IMR-90 (cell line): ENCODE measurements at regions not wholly inside any gene's neighbourhood (a gene's known extent, or its start where the extent isn't known, plus 50 kb on each side); places are given as distances from the start of the nearest gene placed in this dataset.

Experiments
- ATAC-seq: fragments of 200-7000 bp; cut with Tn5 transposase; 2 replicates; pipeline ENCODE4 v1.9.1; 2020; ENCODE audit warnings: low read depth, mild to moderate bottlenecking, moderate library complexity
- BruUV-seq: library from RNA; stranded (reverse); fragments of 400-500 nt; replicated peaks from 2 replicates; lab custom pipeline; 2021; lab: Mats Ljungman, UMichigan
- CTCF ChIA-PET: fragments of 300-600 bp; formaldehyde crosslinking; extraction: SDS; loops from one replicate; lab custom pipeline; 2021; ENCODE audit warnings: antibody characterized with exemption; lab: Yijun Ruan, JAX
- POLR2A ChIA-PET: fragments of 300-600 bp; sonication (Branson Sonifier 250); formaldehyde crosslinking; loops from one replicate; lab custom pipeline; 2022; ENCODE audit warnings: antibody characterized with exemption; ENCODE audit not compliant: unreplicated experiment; lab: Charles Lee
- DNase-seq: peaks from one replicate; pipeline ENCODE4 v3.0.0; 2013
- H2AFZ ChIP-seq: replicated peaks from 2 replicates; pipeline ENCODE3; 2013; ENCODE audit warnings: low read length, mild to moderate bottlenecking; ENCODE audit not compliant: poor library complexity
- H2AK5ac ChIP-seq: 2 replicates; pipeline ENCODE4 v1.6.1; 2013; ENCODE audit warnings: low read depth, low read length, inconsistent platforms
- H2AK9ac ChIP-seq: replicated peaks from 2 replicates; pipeline ENCODE3; 2013; ENCODE audit warnings: mild to moderate bottlenecking, low read depth, low read length, moderate library complexity; ENCODE audit not compliant: poor library complexity
- H2BK120ac ChIP-seq: 2 replicates; pipeline ENCODE4 v1.6.1; 2013; ENCODE audit warnings: low read depth, low read length, inconsistent platforms
- H2BK15ac ChIP-seq: 3 replicates; pipeline ENCODE4 v1.6.1; 2013; ENCODE audit warnings: low read depth, low read length, inconsistent platforms
- H2BK20ac ChIP-seq: 2 replicates; pipeline ENCODE4 v1.6.1; 2013; ENCODE audit warnings: low read depth, mild to moderate bottlenecking, inconsistent platforms, low read length, moderate library complexity
- H2BK5ac ChIP-seq: 2 replicates; pipeline ENCODE4 v1.6.1; 2013; ENCODE audit warnings: mild to moderate bottlenecking, low read depth, low read length, inconsistent platforms; ENCODE audit not compliant: poor library complexity, severe bottlenecking
- H3K14ac ChIP-seq: replicated peaks from 2 replicates; pipeline ENCODE4 v1.6.1; 2013; ENCODE audit warnings: low read depth, low read length, inconsistent platforms
- H3K18ac ChIP-seq: 2 replicates; pipeline ENCODE4 v1.6.1; 2013; ENCODE audit warnings: low read depth, low read length, control low read depth
- H3K23ac ChIP-seq: 2 replicates; pipeline ENCODE4 v1.6.1; 2013; ENCODE audit warnings: low read depth, low read length, inconsistent platforms
- H3K27ac ChIP-seq: 2 replicates; pipeline ENCODE4 v1.5.1; 2013; ENCODE audit warnings: mild to moderate bottlenecking, control low read depth, low read length; ENCODE audit not compliant: insufficient read depth
- H3K27me3 ChIP-seq: 2 replicates; pipeline ENCODE4 v1.6.1; 2013; ENCODE audit warnings: low read length; ENCODE audit not compliant: control insufficient read depth, insufficient read depth
- H3K36me3 ChIP-seq: 2 replicates; pipeline ENCODE4 v1.6.1; 2013; ENCODE audit warnings: low read length, mixed read lengths; ENCODE audit not compliant: control insufficient read depth, insufficient read depth
- H3K4ac ChIP-seq: 2 replicates; pipeline ENCODE4 v1.6.1; 2013; ENCODE audit warnings: low read depth, low read length, inconsistent platforms
- H3K4me1 ChIP-seq: 2 replicates; pipeline ENCODE4 v1.6.1; 2013; ENCODE audit warnings: low read length, mixed read lengths; ENCODE audit not compliant: control insufficient read depth, insufficient read depth
- H3K4me2 ChIP-seq: 2 replicates; pipeline ENCODE4 v1.6.1; 2013; ENCODE audit warnings: low read depth, mild to moderate bottlenecking, control low read depth, low read length, moderate library complexity
- H3K4me3 ChIP-seq: 2 replicates; pipeline ENCODE4 v1.5.1; 2013; ENCODE audit warnings: low read depth, mild to moderate bottlenecking, control low read depth, low read length, moderate library complexity; ENCODE audit not compliant: insufficient read depth
- H3K56ac ChIP-seq: 2 replicates; pipeline ENCODE4 v1.6.1; 2013; ENCODE audit warnings: low read length, inconsistent platforms; ENCODE audit not compliant: insufficient read depth; ENCODE audit errors: extremely low read depth
- H3K79me1 ChIP-seq, 2 experiments: 2 replicates each; pipeline ENCODE4 v1.6.1; 2013; ENCODE audit warnings: low read length in 2 of 2, inconsistent platforms in 1 of 2, low read depth in 1 of 2
- H3K9ac ChIP-seq: 2 replicates; pipeline ENCODE4 v1.6.1; 2013; ENCODE audit warnings: low read depth, low read length, control low read depth
- H3K9me1 ChIP-seq: 2 replicates; pipeline ENCODE4 v1.6.1; 2013; ENCODE audit warnings: low read length, inconsistent platforms; ENCODE audit not compliant: insufficient read depth
- H3K9me3 ChIP-seq: 2 replicates; pipeline ENCODE4 v1.6.1; 2013; ENCODE audit warnings: low read length; ENCODE audit not compliant: control insufficient read depth, insufficient read depth
- H4K20me1 ChIP-seq: 2 replicates; pipeline ENCODE4 v1.6.1; 2013; ENCODE audit warnings: low read length, inconsistent platforms; ENCODE audit not compliant: insufficient read depth
- H4K5ac ChIP-seq: 2 replicates; pipeline ENCODE4 v1.6.1; 2013; ENCODE audit warnings: mild to moderate bottlenecking, low read depth, low read length, control low read depth
- H4K8ac ChIP-seq, 2 experiments: 2 replicates each; pipeline ENCODE4 v1.6.1; 2013; ENCODE audit warnings: low read depth in 2 of 2, low read length in 2 of 2, control low read depth in 1 of 2, inconsistent platforms in 1 of 2
- H4K91ac ChIP-seq: 2 replicates; pipeline ENCODE4 v1.6.1; 2013; ENCODE audit warnings: low read depth, low read length, inconsistent platforms; ENCODE audit not compliant: insufficient read depth
- BHLHE40 ChIP-seq: fragments of 150-350 bp; IDR thresholded peaks from 2 replicates; pipeline ENCODE4 v1.6.1; 2016; ENCODE audit warnings: mild to moderate bottlenecking, low read depth, low read length
- CEBPB ChIP-seq: IDR thresholded peaks from 2 replicates; pipeline ENCODE4 v1.6.1; 2012; ENCODE audit warnings: low read depth, low read length, improper control_type of control experiment
- CHD1 ChIP-seq: IDR thresholded peaks from 2 replicates; pipeline ENCODE4 v1.6.1; 2012; ENCODE audit warnings: low read depth, low read length, improper control_type of control experiment
- CTCF ChIP-seq: conservative IDR thresholded peaks from 2 replicates; pipeline ENCODE4 v1.5.1; 2012; ENCODE audit warnings: mild to moderate bottlenecking, low read depth, low read length, improper control_type of control experiment
- ELK1 ChIP-seq: fragments of 150-350 bp; IDR thresholded peaks from 2 replicates; pipeline ENCODE4 v1.6.1; 2016; ENCODE audit warnings: low read depth, mild to moderate bottlenecking, low read length, moderate library complexity, borderline replicate concordance
- FOS ChIP-seq: fragments of 150-350 bp; IDR thresholded peaks from 2 replicates; pipeline ENCODE4 v1.6.1; 2016; ENCODE audit warnings: low read depth, low read length
- MAFK ChIP-seq: IDR thresholded peaks from 2 replicates; pipeline ENCODE4 v1.6.1; 2012; ENCODE audit warnings: low read depth, low read length, improper control_type of control experiment
- MAZ ChIP-seq: IDR thresholded peaks from 2 replicates; pipeline ENCODE4 v1.6.1; 2012; ENCODE audit warnings: low read depth, mild to moderate bottlenecking, low read length, improper control_type of control experiment, moderate library complexity, borderline replicate concordance
- MXI1 ChIP-seq: IDR thresholded peaks from 2 replicates; pipeline ENCODE4 v1.6.1; 2012; ENCODE audit warnings: low read depth, mild to moderate bottlenecking, low read length, moderate library complexity, borderline replicate concordance
- NFE2L2 ChIP-seq: fragments of 150-350 bp; IDR thresholded peaks from 2 replicates; pipeline ENCODE4 v1.6.1; 2016; ENCODE audit warnings: low read depth, mild to moderate bottlenecking, low read length
- POLR2A ChIP-seq: IDR thresholded peaks from 2 replicates; pipeline ENCODE4 v1.6.1; 2012; ENCODE audit warnings: mild to moderate bottlenecking, low read depth, low read length
- RAD21 ChIP-seq: IDR thresholded peaks from 2 replicates; pipeline ENCODE4 v1.6.1; 2012; ENCODE audit warnings: low read length, improper control_type of control experiment
- RCOR1 ChIP-seq: IDR thresholded peaks from 2 replicates; pipeline ENCODE4 v1.6.1; 2012; ENCODE audit warnings: mild to moderate bottlenecking, low read length, improper control_type of control experiment; ENCODE audit not compliant: insufficient replicate concordance
- RFX5 ChIP-seq: IDR thresholded peaks from 2 replicates; pipeline ENCODE4 v1.8.0; 2012; ENCODE audit warnings: low read depth, mild to moderate bottlenecking, low read length, moderate library complexity
- SMC3 ChIP-seq: fragments of 150-350 bp; IDR thresholded peaks from 2 replicates; pipeline ENCODE4 v1.6.1; 2016; ENCODE audit warnings: low read depth, mild to moderate bottlenecking, antibody characterized with exemption, low read length, moderate library complexity
- USF2 ChIP-seq: fragments of 150-350 bp; IDR thresholded peaks from 2 replicates; pipeline ENCODE4 v1.6.1; 2017; ENCODE audit warnings: mild to moderate bottlenecking, antibody characterized with exemption, low read length, low read depth
- WGBS, 2 experiments: methylation state at CpG; one replicate each; pipeline versions ENCODE4 v1.1.5 to v1.1.7; 2013; ENCODE audit warnings: missing lambda C conversion rate in 2 of 2; ENCODE audit not compliant: insufficient read length in 1 of 2; ENCODE audit errors: extremely low coverage in 2 of 2; 5-methylcytosine and 5-hydroxymethylcytosine counted together
- dilution Hi-C: fragments of 300-500 bp; cut with HindIII; formaldehyde crosslinking; loops from one replicate; pipeline ENCODE4 v1.14.3; 2018; ENCODE audit warnings: low sequenced_read_pairs; ENCODE audit not compliant: unreplicated experiment
- in situ Hi-C: fragments of 300-500 bp; cut with MboI; formaldehyde crosslinking; loops from 3 replicates; pipeline ENCODE4 v1.14.3; 2019; ENCODE audit warnings: low sequenced_read_pairs, inconsistent platforms, mixed read lengths
- intact Hi-C: fragments of 100-400 bp; cut with micrococcal nuclease; formaldehyde crosslinking; loops from 2 replicates; pipeline ENCODE4 v1.10.0; 2022

- H2BK15ac ChIP-seq = no peak overlapping the region
- no peak overlapping the region for H4K91ac ChIP-seq
- H4K8ac ChIP-seq = no peak overlapping the region
- H3K9me1 ChIP-seq = peaks cover 18% of the 10 kb centered on the region
- no peak overlapping the region for H2BK20ac ChIP-seq
- H3K79me1 ChIP-seq = peaks cover 0 to 2% of the 10 kb centered on the region in 2 experiments; a peak in 1 of 4 replicates
- 63% methylated on average over 2 of the region's 5 CpGs; no CpG with 5 or more reads in 1 of the 2 experiments for WGBS, 2 experiments
- no peak overlapping the region for H2AFZ ChIP-seq
- H3K56ac ChIP-seq = no peak overlapping the region
- no peaks in the 10 kb centered on the region for H4K20me1 ChIP-seq
- ATAC-seq (no peak), DNase-seq (no peak)
- no peak overlapping the region for H2BK5ac ChIP-seq
- no peaks in the 10 kb centered on the region for H3K9me3 ChIP-seq
- no peak overlapping the region for H3K4me3 ChIP-seq
- CTCF ChIA-PET = no interaction called here
- H3K27me3 ChIP-seq = no peaks in the 10 kb centered on the region
- no peak overlapping the region for H3K23ac ChIP-seq
- in situ Hi-C loops (no loop called here), intact Hi-C loops (no loop called here), dilution Hi-C loops (no loop called here)
- no peak for TF ChIP-seq FOS
- TF ChIP-seq ELK1 = no peak
- TF ChIP-seq BHLHE40 = no peak
- no peak for TF ChIP-seq POLR2A
- no peak for TF ChIP-seq MXI1
- TF ChIP-seq NFE2L2 = no peak
- TF ChIP-seq MAZ = no peak
- TF ChIP-seq USF2 = no peak
- no peak for TF ChIP-seq CEBPB
- TF ChIP-seq RCOR1 = no peak
- TF ChIP-seq CHD1 = no peak
- TF ChIP-seq CTCF = no peak
- no peak for TF ChIP-seq RAD21
- no peak for TF ChIP-seq SMC3
- no peak for TF ChIP-seq MAFK
- no peak for TF ChIP-seq RFX5
- H3K18ac ChIP-seq = no peak overlapping the region
- peaks cover 18% of the 10 kb centered on the region for H3K4me1 ChIP-seq
- H2AK9ac ChIP-seq = no peak overlapping the region
- H2AK5ac ChIP-seq = no peak overlapping the region
- no peaks in the 10 kb centered on the region for H3K36me3 ChIP-seq
- H3K4me2 ChIP-seq = no peak overlapping the region
- no peak overlapping the region for H4K5ac ChIP-seq
- no TSS peak for BruUV-seq
- H3K27ac ChIP-seq = no peak overlapping the region
- H3K14ac ChIP-seq = no peak overlapping the region
- no peak overlapping the region for H3K9ac ChIP-seq
- H2BK120ac ChIP-seq = no peak overlapping the region
- no peak overlapping the region for H3K4ac ChIP-seq
- POLR2A ChIA-PET = no interaction called here
These were observed 57.2 kb upstream of the SMNDC1 start for GRCh38 chr10:110361800-110362456.
